HG03558 (cell line): ENCODE measurements at regions not wholly inside any gene's neighbourhood (a gene's known extent, or its start where the extent isn't known, plus 50 kb on each side); places are given as distances from the start of the nearest gene placed in this dataset.
"Not testable (repeated sequence)": the region's sequence is repeated elsewhere in the genome, so short reads cannot be mapped to it uniquely, and the experiment has no call there.

Experiments
- ATAC-seq: cut with Tn5 transposase; IDR thresholded peaks from one replicate; pipeline ENCODE4 v1.9.1; 2021; ENCODE audit warnings: moderate number of reproducible peaks; ENCODE audit not compliant: unreplicated experiment; ENCODE audit errors: extremely low read depth

DNA sequence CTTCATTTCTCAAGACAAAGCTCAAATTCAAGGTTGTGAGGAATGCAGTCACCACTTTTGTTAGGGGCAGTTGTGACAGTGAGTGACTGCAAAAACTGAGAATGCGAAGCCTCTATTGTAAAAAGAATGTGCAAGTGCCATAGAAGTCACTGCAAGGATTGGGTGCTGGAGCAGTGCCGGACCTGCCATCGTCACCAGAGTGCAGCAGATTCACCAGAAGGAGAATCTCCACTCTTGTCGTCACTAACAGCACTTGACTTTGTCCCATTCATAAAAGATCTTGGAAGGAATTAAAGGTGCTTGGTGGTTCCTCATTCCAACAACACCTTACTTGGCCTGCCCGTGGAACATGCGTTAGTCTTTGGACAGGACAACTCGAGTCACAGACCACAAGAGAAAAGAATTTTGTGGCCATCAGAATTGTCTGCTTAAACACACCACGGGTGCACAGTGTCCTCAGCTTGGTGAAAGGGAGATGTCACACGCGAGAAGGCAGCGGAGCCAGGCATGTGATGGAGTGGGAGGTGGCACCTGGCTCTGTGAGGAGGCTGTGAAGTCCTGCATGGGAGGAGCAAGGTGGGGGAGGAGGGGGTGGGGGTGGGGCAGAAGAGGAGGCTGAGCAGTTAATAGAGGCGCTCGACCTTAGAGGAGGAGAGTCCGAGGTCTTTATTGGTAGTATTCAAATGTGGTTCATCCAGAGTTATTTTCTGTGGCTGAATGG lies 100.9 kb upstream of the SPDYE9 start:
- not testable (repeated sequence) for ATAC-seq

GRCh38 chr7:73176813-73177212 lies 91.0 kb upstream of the SPDYE9 start:
- ATAC-seq: not testable (repeated sequence)

DNA sequence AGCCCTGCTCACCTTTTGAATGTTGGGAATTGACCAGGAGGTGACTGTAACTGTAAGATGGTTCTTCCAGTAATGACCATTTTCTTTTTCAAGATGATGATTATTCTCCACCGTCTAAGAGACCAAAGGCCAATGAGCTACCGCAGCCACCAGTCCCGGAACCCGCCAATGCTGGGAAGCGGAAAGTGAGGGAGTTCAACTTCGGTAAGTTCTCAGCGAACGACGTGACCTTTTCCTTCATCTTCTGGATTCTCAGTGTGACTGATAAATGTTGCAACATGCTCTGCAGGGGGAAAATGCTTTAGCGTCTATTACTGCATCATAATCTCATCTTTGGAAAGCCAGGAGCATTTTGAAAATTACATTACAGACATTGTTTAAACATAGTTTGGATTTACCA lies 89.5 kb upstream of the SPDYE9 start:
- not testable (repeated sequence) for ATAC-seq

DNA sequence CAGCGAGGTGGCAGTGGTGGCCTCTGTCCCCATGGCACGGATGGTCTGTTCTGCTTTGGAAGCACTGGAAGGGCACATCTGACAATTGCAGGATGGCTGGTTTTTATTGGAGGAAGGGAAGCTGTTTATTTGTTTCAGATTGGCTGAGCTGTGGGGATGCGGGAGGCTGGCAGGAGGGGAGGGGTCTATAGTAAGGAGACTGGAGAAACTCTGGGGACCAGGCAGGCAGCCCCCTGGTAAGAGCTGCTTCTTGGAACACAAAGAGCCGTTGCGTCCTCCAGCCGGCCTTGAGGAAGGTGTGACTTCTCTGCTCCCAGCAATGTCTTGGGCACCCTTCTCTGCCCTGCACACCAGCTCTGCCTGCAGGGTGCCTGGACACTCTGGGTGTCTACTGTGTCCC lies 85.1 kb upstream of the SPDYE9 start:
- ATAC-seq: not testable (repeated sequence)

DNA sequence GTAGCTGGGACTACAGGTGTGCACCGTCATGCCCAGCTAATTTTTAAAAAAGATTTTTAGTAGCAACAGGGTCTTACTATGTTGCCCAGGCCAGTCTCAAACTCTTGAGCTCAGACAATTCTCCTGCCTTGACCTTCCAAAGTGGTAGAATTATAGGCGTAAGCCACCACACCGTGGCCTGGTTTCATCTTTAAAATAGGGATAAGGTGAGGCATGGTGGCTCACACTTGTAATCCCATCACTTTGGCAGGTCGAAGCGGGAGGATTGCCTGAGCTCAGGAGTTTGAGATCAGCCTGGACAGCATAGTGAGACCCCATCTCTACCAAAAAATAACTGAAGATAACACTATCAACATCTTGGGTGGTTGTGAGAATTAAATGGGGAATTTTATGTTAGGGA lies 84.6 kb upstream of the SPDYE9 start:
- ATAC-seq: not testable (repeated sequence)

GRCh38 chr7:73166152-73166551 lies 80.3 kb upstream of the SPDYE9 start:
- ATAC-seq: not testable (repeated sequence)

DNA sequence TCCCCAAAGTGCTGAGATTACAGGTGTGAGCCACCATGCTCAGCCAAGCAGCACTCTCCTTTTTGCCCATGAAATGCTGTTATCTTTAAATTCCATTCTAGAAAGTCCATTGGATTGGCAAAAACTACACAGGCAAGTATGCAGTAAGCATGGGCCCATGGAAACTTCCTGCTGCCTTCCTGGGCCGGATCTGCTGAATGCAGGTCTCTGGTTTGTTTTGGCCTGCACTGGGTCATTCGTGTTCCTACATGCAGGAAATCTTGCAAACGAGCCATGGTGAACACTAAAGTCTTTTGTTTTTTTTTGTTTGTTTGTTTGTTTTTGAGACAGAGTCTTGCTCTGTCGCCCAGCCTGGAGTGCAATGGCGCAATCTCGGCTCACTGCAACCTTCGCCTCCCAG lies 76.8 kb upstream of the SPDYE9 start:
- not testable (repeated sequence) for ATAC-seq

DNA sequence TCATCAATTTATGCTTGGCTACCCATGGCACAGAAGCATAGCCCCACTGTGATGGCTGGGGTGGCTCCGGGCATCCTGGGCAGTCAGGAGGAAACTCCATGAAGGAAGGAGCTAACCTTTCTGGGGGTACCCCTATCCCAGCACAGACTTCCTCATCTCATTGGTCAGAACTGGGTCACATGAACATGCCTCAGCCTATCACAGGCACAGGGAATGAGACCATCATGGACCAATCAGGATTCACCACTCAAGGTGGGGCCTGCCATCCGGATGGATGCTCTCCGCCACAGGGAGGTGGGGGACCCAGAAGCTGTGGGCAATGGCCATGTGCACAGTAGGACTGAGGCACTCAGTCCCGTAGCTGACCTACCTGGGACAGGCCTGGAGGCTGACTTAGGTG lies 75.9 kb upstream of the SPDYE9 start:
- not testable (repeated sequence) for ATAC-seq

DNA sequence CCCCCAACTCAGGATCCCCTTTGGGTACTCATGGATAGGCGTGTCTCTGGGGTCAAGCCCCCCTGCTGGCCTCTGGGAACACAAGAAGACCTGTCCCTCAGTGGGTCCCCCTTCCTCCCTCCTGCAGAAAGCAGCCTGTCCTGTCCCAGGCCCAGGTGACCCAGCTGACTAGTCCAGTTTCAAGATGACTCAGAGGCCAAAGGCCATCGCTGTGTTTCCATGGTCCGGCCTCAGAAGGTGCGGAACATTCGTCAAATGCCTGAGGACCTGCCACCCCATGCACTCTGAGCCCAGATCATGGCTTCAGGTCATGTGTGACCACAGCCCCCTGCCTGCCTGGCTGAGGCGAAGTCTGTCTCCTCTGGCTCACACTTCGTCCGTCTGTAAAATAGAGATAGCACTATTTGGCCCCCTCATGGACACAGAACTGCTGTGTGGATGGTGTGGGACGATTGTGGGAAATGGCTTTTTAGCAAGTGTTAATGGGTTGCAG lies 71.4 kb upstream of the SPDYE9 start:
- ATAC-seq: not testable (repeated sequence)

DNA sequence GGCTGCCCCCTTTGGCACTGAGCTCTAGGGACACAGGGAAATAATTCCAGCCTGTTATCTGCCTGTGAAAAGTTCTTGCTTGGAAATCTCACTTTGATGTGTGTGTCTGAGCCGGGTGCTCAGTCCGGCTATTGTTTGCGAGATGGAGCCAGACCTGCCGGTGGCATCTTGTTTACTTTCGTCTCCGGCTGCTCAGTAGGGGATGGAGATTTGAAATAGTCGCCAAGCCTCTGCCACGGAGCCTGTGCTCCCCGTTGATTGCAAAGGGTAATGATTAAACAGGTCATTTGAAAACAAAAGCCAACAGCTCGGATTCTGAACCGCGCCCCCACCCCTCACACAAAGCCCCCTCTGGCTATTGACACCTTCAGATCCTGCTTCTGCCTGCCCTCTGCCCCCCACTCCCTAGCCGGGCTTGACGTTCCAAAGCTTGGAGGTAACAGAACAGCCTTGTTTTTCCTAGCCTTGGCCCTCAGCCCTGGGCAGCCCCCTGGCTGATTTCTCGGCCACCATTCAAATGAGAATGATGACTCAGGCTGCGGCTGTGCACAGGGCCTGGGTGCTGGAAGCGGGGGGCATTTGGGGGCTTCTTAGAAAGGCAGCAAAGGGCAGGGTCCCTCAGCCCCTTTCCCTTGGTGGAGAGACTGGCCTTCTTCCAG lies 70.8 kb upstream of the SPDYE9 start:
- ATAC-seq: not testable (repeated sequence)

DNA sequence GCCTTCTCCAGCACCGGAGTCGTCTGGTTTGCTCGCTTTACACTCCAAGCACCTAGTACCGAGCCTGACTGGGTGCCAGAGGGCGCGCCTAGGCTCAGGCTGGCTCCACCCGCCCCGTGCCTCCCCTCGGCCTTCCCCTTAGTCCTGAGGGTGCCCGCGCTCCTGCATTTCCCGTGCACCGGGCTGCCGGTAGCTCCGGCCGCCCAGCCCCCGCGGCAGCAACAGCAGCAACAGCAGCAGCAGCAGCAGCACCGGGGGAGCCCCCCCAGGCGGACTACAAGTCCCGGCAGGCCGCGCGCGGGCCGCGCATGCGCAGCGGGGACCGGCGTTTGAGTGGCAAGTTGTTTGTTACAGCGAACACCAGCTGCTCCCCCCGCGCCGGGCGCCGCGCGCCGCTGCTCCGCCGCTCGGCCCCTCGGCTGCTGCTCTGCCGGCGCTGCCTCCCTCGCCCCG lies 68.8 kb upstream of the SPDYE9 start:
- peak; percentile 64 for ATAC-seq

- not testable (repeated sequence) for ATAC-seq
Observed at GRCh38 chr7:73153921-73154585, 68.2 kb upstream of the SPDYE9 start.

DNA sequence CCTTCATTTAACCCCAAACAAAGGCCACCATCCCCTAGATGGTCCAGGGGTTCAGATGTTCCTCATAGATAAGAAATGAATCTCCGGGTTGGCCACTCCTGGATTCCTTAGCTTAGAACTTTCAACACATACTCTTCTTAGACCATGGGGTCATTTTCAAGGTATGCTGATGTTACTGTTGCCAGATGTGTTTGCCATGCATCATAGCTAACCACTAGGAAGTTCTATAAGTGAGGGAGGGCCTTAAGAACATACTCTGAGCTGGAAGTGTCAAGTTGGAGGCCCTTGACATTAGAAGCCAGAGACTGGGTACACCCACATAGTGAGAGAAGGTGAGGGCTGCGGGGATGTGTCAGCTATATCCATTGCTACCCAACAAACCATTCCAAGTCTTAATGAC lies 62.7 kb upstream of the SPDYE9 start:
- ATAC-seq: not testable (repeated sequence)

GRCh38 chr7:73147681-73148080 lies 61.8 kb upstream of the SPDYE9 start:
- ATAC-seq: not testable (repeated sequence)

GRCh38 chr7:73143993-73144392 lies 58.2 kb upstream of the SPDYE9 start:
- not testable (repeated sequence) for ATAC-seq

GRCh38 chr7:73137922-73138321 lies 52.1 kb upstream of the SPDYE9 start:
- ATAC-seq: not testable (repeated sequence)
